ENCODE measurements at regions not wholly inside any gene's neighbourhood (a gene's known extent, or its start where the extent isn't known, plus 50 kb on each side); places are given as distances from the start of the nearest gene placed in this dataset.
A peak's percentile ranks its signal among the peaks of the same experiment; 100 is the strongest.

DNA sequence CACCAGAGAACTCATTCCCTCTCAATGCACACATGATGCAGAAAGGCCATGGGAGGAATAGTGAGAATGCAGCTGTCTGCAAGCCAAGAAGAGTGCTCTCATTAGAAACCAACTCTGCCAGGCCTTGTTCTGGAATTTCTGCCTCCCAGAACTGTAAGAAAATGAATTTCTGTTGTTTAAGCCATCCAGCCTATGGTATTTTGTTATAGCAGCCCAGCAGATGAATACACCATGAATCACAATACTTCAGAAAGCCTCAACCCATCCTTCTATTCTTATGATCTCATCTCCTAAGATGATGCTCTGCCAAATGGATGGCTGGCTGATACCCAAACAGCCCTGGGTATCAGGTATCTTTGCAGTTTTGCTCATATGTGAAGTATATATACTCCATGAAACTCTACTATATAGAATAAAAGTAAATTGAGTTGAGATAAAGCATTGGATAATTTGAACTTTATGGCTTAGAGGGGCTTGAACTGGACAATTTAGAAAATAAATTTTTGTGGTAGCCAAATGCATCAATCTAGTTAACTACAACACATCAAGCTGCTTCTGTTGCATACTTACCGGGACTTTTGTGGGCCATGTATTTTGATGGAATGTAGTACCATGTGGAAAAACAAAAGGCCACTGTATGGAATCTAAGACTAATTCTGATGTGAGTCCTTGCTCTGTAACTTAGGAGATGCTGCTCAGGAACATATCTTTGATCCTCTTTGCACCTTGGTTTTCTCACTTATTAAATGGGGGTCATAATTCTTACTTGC, 245.9 kb downstream of the HS3ST1 start:
- DNase-seq, result no peak

DNA sequence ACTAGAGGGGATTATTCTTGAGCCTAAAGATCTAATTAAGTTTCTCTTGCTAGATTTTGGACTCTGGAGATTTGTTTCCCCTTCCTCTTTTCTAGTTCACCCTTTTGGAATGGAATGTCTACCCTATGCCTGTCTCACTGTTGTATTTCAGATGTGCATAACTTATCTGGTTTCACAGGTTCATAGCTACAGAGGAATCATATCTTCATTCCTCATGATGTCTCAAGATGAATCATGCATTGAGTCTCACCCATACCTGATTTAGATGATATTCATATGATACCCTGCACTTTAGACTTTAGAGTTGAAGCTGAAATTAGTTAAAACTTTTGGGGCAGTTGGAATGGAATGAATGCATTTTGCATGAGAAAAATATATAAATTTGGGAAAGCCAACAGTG, 246.7 kb downstream of the HS3ST1 start:
- DNase-seq, result no peak

DNA sequence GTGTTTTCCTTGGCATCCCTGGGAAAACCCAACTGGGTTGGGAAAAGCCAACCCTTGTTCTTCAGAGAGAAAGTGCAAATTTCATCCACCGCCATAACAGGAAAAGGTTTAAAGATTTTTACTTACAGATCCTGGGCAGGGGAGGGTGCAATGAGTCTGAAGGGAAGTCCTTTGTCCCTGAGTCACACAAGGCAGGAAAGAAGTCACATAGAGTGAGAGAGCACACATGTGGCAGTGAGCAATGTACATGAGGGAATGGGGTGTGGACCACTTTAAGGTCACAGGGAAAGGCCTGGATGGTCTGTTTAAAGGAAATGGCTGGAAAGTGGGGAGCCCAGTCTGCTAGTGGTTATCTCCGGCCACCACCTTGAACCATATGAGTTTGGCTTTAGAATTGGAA, 248.9 kb downstream of the HS3ST1 start:
- DNase-seq, result no peak

DNA sequence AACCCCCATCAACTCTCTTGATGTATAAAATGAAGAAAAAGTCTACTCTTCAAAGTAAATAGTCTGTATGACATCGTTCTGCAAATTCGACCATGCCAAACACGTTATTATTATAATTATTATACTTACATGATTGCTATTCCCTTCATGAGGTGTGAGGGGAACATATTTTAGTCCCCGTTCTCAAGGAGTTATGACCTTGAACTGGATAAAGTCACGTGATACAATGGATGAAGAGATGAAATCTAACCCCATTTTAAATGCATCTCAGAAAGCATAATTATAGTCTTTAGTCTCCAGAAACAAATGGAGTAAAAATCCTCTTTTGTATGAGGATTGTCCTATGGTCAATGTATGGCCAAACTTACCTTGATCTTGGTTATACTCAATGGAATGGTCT, 250.3 kb downstream of the HS3ST1 start:
- no peak for DNase-seq

DNA sequence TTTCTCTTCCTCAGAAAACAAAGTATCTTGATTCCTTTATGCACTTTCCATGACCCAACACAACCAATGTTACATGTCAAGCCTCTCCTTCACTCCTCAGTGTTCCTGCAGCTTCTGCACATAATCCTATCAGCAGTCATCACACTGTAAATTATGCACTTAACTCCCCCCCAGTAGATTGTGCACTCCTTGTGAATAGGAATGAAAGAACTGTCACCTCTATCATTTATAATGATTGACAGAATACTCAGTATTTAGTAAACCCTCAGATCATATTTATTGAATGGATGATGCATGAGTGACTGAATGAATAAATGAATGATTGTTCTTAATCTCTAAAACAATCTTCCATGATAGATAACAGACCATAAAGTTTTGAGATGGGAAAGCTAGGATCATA, 253.3 kb downstream of the HS3ST1 start:
- DNase-seq, result no peak

DNA sequence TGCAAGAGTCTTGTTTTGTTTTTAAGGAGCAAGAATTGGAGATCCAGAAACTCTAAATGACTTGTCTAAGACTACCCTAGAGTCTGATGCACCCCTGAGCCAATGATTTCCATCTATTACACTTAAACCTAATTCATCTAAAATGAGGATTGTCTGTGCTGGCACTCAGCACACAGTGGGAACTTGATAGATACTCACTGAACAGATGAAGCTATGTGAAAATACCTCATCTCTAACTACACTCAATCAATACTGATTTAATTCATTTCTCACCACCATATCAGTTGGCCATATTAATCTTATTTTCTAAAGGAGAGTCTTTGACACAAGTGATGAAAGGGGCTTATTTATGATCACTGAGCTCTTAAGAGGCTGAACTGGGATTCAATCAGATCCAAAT, 262.1 kb downstream of the HS3ST1 start:
- DNase-seq, result peak in 1 of 2 experiments; percentile 37

DNA sequence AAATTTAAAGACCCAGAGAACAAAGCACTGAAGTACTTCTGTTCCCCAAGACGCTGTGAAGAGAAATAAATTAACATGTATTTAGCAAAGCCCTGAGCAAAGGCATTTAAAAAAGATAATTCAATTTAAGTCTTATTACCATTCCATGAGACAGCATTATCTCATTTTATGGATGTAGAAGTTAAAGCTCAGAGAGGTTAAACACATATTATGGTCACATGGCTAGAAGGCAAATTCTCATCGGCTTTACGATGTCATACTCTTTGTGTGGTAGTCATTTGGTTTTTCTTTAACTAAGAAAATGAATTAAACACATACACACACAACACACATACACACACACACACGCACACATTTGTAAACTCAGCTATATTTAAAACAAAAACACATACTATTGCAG, 262.7 kb downstream of the HS3ST1 start:
- no peak for DNase-seq

DNA sequence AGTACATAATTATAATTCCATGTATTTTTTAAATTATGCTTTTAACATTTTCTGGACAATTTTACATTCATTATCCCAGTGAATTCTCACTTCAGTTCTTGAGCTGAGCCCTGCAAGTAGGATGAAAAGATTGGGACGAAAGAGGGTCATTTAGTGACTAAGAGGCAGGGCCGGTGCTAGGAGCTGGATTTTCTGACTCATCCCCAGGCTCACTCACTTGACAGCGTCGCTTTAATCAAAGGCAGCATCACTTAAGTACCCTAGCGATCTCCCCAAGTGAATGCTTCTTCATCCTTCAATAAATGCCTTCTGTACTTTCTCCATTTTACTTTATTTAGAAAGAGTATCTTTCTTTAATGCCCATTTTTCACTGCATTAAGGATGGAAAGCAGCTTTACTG, 263.6 kb downstream of the HS3ST1 start:
- peak in 1 of 2 experiments; percentile 37 for DNase-seq

DNA sequence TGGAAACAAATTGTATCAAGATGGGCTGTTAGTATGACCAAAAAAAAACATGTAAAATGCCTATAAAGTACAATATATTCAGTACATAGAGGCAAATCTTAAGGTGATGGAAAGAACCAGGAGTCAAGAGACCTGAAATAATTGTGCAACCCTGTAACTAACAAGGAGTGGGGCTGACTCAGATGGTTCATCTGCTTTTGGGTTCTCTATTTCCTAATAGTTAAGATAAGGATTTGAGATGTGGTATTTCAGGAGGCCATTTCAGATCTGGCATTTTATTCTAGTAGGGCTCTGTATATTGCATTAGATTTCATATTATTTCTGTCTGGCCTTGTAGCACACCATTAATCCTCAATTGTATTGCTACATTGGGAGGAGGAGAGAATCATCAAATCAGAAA, 268.4 kb downstream of the HS3ST1 start:
- DNase-seq, result no peak

DNA sequence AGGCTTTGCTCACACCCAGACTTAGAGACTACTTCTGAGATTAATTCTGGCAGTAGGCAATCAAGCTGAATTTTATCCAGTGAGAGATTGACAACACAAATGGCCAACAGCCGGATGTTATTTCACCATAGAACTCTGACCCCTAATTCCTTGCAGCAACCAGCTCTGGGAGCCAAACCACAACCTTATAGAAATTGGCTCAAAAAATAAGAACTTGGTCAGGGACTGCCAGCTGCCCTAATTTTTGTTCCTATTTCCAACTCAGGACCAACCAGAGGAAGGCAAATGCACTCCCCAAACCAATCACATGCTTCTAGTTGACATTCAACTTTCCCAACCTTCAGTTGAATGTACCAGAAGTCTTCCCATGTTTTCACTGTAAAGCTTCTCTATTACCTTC, 269.7 kb downstream of the HS3ST1 start:
- no peak for DNase-seq

DNA sequence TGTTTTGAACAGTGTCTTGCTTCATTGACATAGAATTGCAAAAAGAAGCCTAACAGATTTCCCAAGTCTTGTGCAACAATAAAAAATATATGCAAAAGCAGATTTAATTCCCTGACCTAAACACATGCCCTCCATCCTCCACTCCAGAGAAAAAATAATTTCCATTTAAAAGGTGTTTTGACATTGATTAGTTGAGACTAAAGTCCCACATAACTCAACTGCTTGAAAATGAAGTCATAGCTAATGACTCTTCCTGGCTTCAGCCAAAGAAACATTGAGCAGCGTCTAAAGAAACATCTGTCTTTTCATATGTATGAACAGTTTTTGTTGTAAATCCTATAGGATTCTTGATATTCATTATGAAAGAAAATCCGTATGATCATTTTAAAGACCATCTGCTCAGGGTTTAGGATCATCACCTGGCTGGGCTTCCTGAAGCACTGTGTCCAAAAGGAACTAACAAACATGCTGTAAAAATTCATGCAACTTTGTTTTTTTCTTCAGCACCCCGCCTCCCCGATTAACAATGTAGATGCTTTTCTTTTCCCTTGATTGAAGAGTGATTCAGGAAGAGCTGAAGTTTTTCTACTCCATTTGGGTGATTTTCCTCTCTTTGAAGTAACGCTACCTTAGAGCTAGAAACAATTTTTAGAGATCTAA, 273.4 kb downstream of the HS3ST1 start:
- peak; percentile 46 to 84 for DNase-seq

DNA sequence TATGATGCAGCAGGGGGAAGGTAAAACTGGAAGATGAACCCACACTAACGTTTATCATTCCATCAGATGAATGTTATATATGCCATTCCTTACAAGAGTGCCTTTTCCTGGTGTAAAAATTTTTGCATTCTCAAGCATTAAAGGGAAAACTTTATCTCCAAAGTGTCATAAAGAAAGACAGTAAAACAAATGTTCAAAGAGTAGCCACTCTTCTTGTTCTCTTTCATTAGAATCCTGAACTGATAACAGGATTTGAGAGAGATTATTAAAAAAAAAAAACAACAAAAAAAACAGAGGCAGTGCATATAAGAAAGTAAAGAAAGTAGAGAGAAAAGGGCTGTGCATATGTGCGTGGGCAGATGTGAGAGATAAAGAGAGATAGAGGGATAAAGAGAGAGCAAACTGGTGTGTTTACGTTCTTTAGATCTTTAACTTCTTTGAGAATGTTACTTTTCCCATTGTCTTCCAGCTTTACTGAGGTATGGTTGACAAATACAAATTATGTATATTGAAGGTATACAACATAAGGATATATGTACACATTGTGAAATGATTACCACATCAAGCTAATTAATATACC, 275.4 kb downstream of the HS3ST1 start:
- no peak for DNase-seq

DNA sequence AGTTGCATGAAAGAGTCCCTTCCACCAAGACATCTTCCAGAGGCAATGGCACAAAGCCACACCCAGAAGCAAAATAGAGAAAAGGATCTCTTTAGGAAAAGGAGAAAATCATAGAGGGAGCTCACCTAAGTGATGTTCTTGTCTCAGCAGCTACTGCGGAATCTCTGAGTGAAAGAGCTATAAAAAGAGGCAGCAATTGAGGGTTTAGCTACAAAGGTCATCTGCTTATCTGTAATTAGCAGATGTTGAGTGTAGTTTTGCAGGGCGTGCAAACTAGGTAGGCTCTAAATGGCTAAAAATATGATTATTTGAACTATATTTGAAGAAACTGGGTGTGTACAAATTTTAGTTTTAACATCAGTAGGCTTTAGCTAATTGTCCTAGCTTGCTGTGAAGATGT, 276.0 kb downstream of the HS3ST1 start:
- peak; percentile 36 to 54 for DNase-seq

DNA sequence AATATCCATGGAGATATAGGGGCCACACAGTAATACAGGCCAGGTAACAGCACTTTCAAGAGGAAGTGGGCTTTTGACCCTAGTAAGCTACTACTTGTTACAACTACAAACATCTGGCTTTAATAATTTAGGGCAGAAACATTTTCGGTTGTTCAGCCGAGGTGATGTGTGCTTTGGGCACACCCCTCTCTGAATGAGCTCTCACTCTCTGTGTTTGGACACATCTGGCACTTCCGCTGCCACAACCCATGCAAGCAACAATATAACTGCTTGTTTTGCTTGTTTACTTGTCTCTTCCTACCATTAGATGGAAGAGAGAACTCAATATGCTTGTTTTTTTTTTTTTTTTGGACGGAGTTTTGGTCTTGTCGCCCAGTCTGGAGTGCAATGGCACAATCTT, 277.2 kb downstream of the HS3ST1 start:
- DNase-seq, result no peak

DNA sequence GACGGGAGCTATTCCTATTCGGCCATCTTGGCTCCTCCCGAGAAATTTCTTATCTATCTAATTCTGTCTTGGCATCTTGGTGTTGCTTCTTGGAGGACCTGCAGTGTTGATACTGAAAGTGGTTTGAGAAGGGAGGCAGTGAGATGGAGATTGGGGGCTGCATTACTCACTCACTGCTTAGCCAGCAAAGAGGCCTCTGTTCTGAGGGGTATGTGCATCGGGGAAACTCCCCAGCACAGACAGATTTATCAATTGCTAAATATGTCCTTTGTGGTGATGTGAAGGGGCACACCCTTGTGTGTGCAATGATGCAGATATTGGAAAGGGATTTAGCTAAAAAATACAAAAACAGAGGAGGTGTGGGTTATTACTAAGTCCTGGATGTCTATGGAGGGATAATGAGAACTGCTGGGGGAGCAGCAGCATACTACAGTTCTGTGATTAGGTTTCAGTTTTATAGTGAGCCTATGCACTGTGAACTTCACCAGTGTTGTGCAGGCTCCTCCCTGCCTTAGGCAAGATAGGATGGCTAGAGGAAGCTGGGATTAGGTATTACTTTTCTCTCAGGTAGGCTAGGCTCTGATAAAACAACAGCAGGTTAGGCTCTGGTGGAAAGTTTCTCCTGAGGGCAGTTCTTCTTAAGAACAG, 279.0 kb downstream of the HS3ST1 start:
- DNase-seq, result no peak

DNA sequence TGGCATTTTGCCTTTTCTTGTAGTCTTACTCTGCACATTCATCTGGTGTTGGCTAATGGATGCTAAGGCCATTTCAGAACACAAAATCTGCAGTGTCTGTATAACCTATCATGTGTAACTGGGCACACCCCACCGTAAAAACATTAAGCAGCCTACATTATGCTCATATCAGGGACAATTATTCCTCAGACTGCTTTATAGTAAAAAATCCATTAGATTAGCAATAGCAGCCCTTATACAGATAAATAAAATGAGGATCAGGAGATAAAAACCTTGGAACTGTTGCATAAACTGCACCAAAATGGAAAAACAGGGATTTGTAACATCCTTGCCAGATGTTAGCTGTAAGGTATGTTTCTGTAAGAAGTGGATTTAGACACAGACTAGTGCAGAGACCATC, 288.8 kb downstream of the HS3ST1 start:
- no peak for DNase-seq

DNA sequence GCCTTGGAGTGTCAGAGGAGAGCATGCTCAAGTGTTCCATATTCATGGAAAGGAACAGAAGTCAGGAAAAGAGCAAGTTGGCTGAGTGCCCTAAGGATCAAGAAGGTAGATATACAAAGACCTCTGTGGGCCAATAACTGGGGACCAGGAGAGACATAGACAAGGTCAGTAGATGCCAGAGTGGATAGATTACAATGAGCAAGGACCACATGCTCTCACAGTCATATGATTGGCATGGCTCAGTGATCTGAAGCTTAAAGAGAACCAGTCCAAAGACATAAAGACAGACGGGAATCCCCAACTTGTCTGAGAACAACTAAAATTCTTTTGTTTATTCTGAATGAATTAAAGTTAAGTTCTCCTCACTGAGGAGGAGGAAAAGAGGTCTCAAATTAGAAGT, 289.7 kb downstream of the HS3ST1 start:
- no peak for DNase-seq

DNA sequence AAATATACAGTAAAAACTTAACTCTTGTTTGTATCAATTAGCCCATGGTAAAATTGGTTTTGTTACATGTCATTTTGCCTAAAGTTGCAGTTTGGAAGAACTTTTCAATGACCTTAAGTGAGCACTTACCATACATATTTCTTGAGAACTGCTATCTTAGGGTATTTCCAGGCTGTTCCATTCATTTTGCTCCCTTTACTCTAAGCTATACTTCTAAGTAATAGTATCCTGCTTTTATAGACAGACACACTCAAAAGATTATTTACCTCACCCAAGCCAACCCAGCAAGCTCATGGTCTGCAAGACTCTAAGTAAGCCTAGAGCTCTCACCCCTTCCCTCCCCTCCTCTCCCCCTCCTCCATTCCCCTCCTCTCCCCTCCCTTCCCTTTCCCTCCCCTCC, 294.0 kb downstream of the HS3ST1 start:
- DNase-seq, result no peak

DNA sequence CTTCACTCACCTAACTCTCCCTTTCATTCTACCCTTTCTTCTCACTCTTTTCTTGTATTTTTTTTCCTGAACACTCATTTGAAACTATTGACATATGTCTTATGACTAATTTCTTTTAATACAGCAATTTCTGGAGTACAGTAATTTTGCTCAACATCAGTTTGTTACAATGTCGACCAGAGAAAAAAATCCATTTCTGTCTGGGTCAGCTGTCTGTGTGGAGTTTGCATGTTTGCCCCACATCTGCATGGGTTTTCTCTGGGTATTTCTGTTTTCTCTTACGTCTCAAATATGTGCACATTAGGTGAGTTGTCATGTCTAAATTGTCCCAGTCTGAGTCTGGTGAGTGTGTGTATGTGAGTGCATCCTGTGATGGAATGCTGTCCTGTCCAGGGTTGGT, 294.8 kb downstream of the HS3ST1 start:
- DNase-seq, result no peak

DNA sequence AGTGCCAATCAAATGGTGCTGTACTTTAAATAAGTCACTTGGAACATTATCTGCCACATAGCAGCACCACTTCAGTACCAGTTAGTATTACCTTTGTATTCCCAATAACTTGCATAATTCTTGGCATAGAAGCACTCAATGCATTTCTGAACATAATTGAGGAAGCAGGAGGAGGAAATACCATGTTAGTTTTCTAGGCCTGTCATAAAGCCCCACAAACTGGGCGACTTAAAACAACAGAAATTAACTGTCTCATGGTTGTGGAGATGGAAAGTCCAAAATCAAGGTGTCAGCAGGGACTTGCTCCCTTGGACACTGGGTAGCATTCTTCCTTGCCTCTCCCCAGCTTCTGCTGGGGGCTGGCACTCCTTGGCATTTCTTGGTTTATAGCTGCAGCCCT, 296.2 kb downstream of the HS3ST1 start:
- DNase-seq, result no peak

DNA sequence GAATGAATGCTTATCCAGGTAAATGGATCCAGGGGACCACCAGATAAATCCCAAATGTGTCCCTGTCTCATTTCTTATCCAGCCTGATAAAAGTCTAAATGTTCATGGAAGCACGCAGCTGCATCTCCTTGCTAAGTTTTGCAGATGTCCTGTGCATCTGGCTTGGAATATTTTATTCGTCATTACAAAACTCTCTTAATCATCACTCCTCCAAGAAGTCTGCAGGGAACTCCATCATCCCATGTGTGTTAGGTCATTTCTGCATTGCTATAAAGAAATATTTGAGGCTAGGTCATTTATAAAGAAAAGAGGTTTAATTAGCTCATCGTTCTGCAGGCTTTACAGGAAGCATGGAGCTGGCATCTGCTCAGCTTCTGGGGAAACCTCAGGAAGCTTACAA, 297.2 kb downstream of the HS3ST1 start:
- DNase-seq, result no peak

DNA sequence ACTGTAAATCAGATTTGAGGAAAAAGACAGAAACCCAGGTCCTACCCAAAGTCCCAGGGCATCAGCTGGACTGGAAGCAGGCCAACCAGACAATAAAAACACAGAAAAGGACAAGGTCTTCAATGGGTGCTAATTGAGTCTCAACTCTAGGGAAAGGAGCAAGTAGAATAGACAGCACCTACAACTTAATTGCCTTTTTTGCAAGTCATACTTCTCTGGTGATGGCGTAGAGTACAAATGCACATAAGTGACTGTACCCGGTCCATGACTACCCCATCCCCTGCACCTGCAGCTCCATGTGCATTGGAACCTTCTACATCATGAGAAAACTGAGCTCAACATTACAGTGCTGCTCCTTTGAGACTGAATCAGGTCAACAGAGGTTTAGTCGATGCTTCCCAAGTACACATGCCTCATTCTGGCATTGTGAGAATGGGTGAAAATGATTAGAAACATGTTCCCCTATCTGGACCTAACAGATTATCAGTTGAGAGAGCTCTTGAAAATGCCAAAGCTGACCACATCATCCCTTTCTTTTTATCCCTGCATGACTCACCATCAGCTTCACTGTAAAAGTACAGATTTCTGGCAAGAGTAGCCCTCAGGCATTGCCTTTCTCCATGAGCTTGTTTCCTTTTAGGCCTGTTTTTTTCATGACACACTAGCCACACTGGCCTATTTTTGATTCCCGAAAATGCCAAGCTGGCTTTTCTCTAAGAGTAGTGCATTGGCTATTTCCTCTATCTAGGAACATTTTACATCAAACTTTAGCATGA, 298.3 kb downstream of the HS3ST1 start:
- no peak for DNase-seq

DNA sequence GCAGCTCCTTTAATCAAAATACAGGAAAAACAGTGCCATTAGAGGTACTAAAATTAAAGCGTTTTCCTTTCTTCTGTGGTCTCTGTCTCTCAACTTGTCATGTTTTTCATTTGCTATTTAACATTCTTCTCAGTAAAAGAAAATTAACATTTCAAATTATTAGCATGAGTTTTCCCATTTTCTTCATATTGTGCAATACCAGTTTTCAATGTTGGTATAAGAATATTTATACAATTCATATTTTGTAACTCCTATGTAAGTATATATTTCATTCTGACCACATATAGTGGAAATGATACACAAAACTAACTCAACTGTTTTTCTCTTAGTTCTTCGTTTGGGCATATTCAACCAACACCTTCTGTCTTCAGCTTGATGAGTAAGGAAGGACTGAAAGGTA, 308.3 kb downstream of the HS3ST1 start:
- DNase-seq, result no peak
